ENCODE measurements at regions not wholly inside any gene's neighbourhood (a gene's known extent, or its start where the extent isn't known, plus 50 kb on each side); places are given as distances from the start of the nearest gene placed in this dataset.

- no peak overlapping the region for H3K4ac ChIP-seq (ENCODE audit: low read length)
- no peak overlapping the region for H3K9ac ChIP-seq (ENCODE audit: low read depth, low read length, poor library complexity)
- H3K23ac ChIP-seq (ENCODE audit: low read depth, low read length, poor library complexity) = no peak overlapping the region
- no peaks in the 10 kb centered on the region for H3K9me3 ChIP-seq (replicated peaks in 1 of 2; ENCODE audit: control insufficient read depth in 2 of 2, insufficient read depth in 1 of 2, low read depth in 1 of 2, low read length in 2 of 2)
- no peak overlapping the region for H4K91ac ChIP-seq (ENCODE audit: low read depth, low read length, poor library complexity)
- H3K18ac ChIP-seq (ENCODE audit: low read length) = no peak overlapping the region
- H4K8ac ChIP-seq (ENCODE audit: low read depth, low read length) = no peak overlapping the region
- H2BK12ac ChIP-seq (ENCODE audit: low read length) = no peak overlapping the region
- H3K79me1 ChIP-seq (ENCODE audit: low read depth, low read length) = no peaks in the 10 kb centered on the region
- no peaks in the 10 kb centered on the region for H3K27me3 ChIP-seq (ENCODE audit: control insufficient read depth in 3 of 3, insufficient read depth in 3 of 3, low read depth in 1 of 3, low read length in 3 of 3)
- no peak overlapping the region for H3K14ac ChIP-seq (ENCODE audit: low read length)
- H3K4me2 ChIP-seq (ENCODE audit: insufficient read depth, low read length, poor library complexity, severe bottlenecking) = no peak overlapping the region
- H2AFZ ChIP-seq (ENCODE audit: low read length) = no peak overlapping the region
- H3K4me1 ChIP-seq (ENCODE audit: control insufficient read depth in 2 of 2, insufficient read depth in 1 of 2, low read depth in 1 of 2, low read length in 2 of 2) = no peaks in the 10 kb centered on the region
- no peak for DNase-seq (ENCODE audit: low spot score)
- H2AK5ac ChIP-seq (ENCODE audit: low read depth, low read length) = no peak overlapping the region
- H3K27ac ChIP-seq (replicated peaks; ENCODE audit: low read length) = no peak overlapping the region
- H3K36me3 ChIP-seq (replicated peaks in 1 of 2; ENCODE audit: control insufficient read depth in 2 of 2, insufficient read depth in 2 of 2, low read length in 2 of 2) = no peaks in the 10 kb centered on the region
- H2BK120ac ChIP-seq (ENCODE audit: low read depth, low read length) = no peak overlapping the region
- H3K4me3 ChIP-seq (ENCODE audit: low read length in 2 of 2) = no peak overlapping the region
- H2BK15ac ChIP-seq (ENCODE audit: low read length) = no peak overlapping the region
- H2BK5ac ChIP-seq (ENCODE audit: low read length) = no peak overlapping the region
Observed at GRCh38 chr1:82179131-82179530, 378.4 kb downstream of the ADGRL2 start.

- Histone ChIP-seq H4K91ac (ENCODE audit: low read depth, low read length, poor library complexity) (no peak overlapping the region), H3K27me3 (ENCODE audit: control insufficient read depth in 3 of 3, insufficient read depth in 3 of 3, low read depth in 1 of 3, low read length in 3 of 3) (no peaks in the 10 kb centered on the region), H3K23ac (ENCODE audit: low read depth, low read length, poor library complexity) (no peak overlapping the region), H3K4me3 (ENCODE audit: low read length in 2 of 2) (no peak overlapping the region), H3K79me1 (ENCODE audit: low read depth, low read length) (no peaks in the 10 kb centered on the region), H2BK5ac (ENCODE audit: low read length) (no peak overlapping the region), H3K14ac (ENCODE audit: low read length) (no peak overlapping the region), H2BK12ac (ENCODE audit: low read length) (no peak overlapping the region), H4K8ac (ENCODE audit: low read depth, low read length) (no peak overlapping the region), H3K4ac (ENCODE audit: low read length) (no peak overlapping the region), H2AK5ac (ENCODE audit: low read depth, low read length) (no peak overlapping the region), H3K9me3 (replicated peaks in 1 of 2; ENCODE audit: control insufficient read depth in 2 of 2, insufficient read depth in 1 of 2, low read depth in 1 of 2, low read length in 2 of 2) (no peaks in the 10 kb centered on the region), H3K9ac (ENCODE audit: low read depth, low read length, poor library complexity) (no peak overlapping the region), H3K36me3 (replicated peaks in 1 of 2; ENCODE audit: control insufficient read depth in 2 of 2, insufficient read depth in 2 of 2, low read length in 2 of 2) (no peaks in the 10 kb centered on the region), H3K18ac (ENCODE audit: low read length) (no peak overlapping the region), H3K4me2 (ENCODE audit: insufficient read depth, low read length, poor library complexity, severe bottlenecking) (no peak overlapping the region), H2AFZ (ENCODE audit: low read length) (no peak overlapping the region), H2BK120ac (ENCODE audit: low read depth, low read length) (no peak overlapping the region), H3K4me1 (ENCODE audit: control insufficient read depth in 2 of 2, insufficient read depth in 1 of 2, low read depth in 1 of 2, low read length in 2 of 2) (no peaks in the 10 kb centered on the region), H2BK15ac (ENCODE audit: low read length) (no peak overlapping the region), H3K27ac (replicated peaks; ENCODE audit: low read length) (no peak overlapping the region)
- DNase-seq (ENCODE audit: low spot score) = no peak
- no CpG with 5 or more reads among the region's 1 CpG for WGBS, 2 donors (ENCODE audit: extremely low coverage in 2 of 2, insufficient read length in 2 of 2, insufficient replicate concordance in 1 of 2)
Observed at GRCh38 chr1:82177192-82177591, 376.5 kb downstream of the ADGRL2 start.

GRCh38 chr1:82171955-82172354 is 371.2 kb downstream of the ADGRL2 start:
- Histone ChIP-seq H3K4ac (ENCODE audit: low read length) (no peak overlapping the region), H2BK12ac (ENCODE audit: low read length) (no peak overlapping the region), H3K14ac (ENCODE audit: low read length) (no peak overlapping the region), H3K9ac (ENCODE audit: low read depth, low read length, poor library complexity) (no peak overlapping the region), H3K79me1 (ENCODE audit: low read depth, low read length) (no peaks in the 10 kb centered on the region), H2BK15ac (ENCODE audit: low read length) (no peak overlapping the region), H3K4me1 (ENCODE audit: control insufficient read depth in 2 of 2, insufficient read depth in 1 of 2, low read depth in 1 of 2, low read length in 2 of 2) (no peaks in the 10 kb centered on the region), H3K27me3 (ENCODE audit: control insufficient read depth in 3 of 3, insufficient read depth in 3 of 3, low read depth in 1 of 3, low read length in 3 of 3) (no peaks in the 10 kb centered on the region), H4K8ac (ENCODE audit: low read depth, low read length) (no peak overlapping the region), H2AK5ac (ENCODE audit: low read depth, low read length) (no peak overlapping the region), H3K36me3 (replicated peaks in 1 of 2; ENCODE audit: control insufficient read depth in 2 of 2, insufficient read depth in 2 of 2, low read length in 2 of 2) (no peaks in the 10 kb centered on the region), H3K27ac (replicated peaks; ENCODE audit: low read length) (no peak overlapping the region), H3K4me3 (ENCODE audit: low read length in 2 of 2) (no peak overlapping the region), H4K91ac (ENCODE audit: low read depth, low read length, poor library complexity) (no peak overlapping the region), H2AFZ (ENCODE audit: low read length) (no peak overlapping the region), H3K23ac (ENCODE audit: low read depth, low read length, poor library complexity) (no peak overlapping the region), H3K4me2 (ENCODE audit: insufficient read depth, low read length, poor library complexity, severe bottlenecking) (no peak overlapping the region), H3K9me3 (replicated peaks in 1 of 2; ENCODE audit: control insufficient read depth in 2 of 2, insufficient read depth in 1 of 2, low read depth in 1 of 2, low read length in 2 of 2) (no peaks in the 10 kb centered on the region), H3K18ac (ENCODE audit: low read length) (no peak overlapping the region), H2BK5ac (ENCODE audit: low read length) (no peak overlapping the region), H2BK120ac (ENCODE audit: low read depth, low read length) (no peak overlapping the region)
- no peak for DNase-seq (ENCODE audit: low spot score)
- no CpG with 5 or more reads among the region's 2 CpGs for WGBS, 2 donors (ENCODE audit: extremely low coverage in 2 of 2, insufficient read length in 2 of 2, insufficient replicate concordance in 1 of 2)

GRCh38 chr1:82168482-82168881 is 367.7 kb downstream of the ADGRL2 start:
- no peak for DNase-seq (ENCODE audit: low spot score)
- no peaks in the 10 kb centered on the region for H3K79me1 ChIP-seq (ENCODE audit: low read depth, low read length)
- WGBS, 2 donors (ENCODE audit: extremely low coverage in 2 of 2, insufficient read length in 2 of 2, insufficient replicate concordance in 1 of 2) = no CpG with 5 or more reads among the region's 3 CpGs

More at GRCh38 chr1:82168482-82168881, 367.7 kb downstream of the ADGRL2 start:
- no peaks in the 10 kb centered on the region for H3K36me3 ChIP-seq (replicated peaks in 1 of 2; ENCODE audit: control insufficient read depth in 2 of 2, insufficient read depth in 2 of 2, low read length in 2 of 2)
- H4K8ac ChIP-seq (ENCODE audit: low read depth, low read length) = no peak overlapping the region
- H2BK120ac ChIP-seq (ENCODE audit: low read depth, low read length) = no peak overlapping the region
- no peak overlapping the region for H3K4me3 ChIP-seq (ENCODE audit: low read length in 2 of 2)
- no peaks in the 10 kb centered on the region for H3K27me3 ChIP-seq (ENCODE audit: control insufficient read depth in 3 of 3, insufficient read depth in 3 of 3, low read depth in 1 of 3, low read length in 3 of 3)
- H3K27ac ChIP-seq (replicated peaks; ENCODE audit: low read length) = no peak overlapping the region
- H3K4me1 ChIP-seq (ENCODE audit: control insufficient read depth in 2 of 2, insufficient read depth in 1 of 2, low read depth in 1 of 2, low read length in 2 of 2) = no peaks in the 10 kb centered on the region
- H3K9ac ChIP-seq (ENCODE audit: low read depth, low read length, poor library complexity) = no peak overlapping the region
- H4K91ac ChIP-seq (ENCODE audit: low read depth, low read length, poor library complexity) = no peak overlapping the region
- no peak overlapping the region for H2BK15ac ChIP-seq (ENCODE audit: low read length)
- H2AK5ac ChIP-seq (ENCODE audit: low read depth, low read length) = no peak overlapping the region
- no peak overlapping the region for H2BK12ac ChIP-seq (ENCODE audit: low read length)
- no peak overlapping the region for H2BK5ac ChIP-seq (ENCODE audit: low read length)
- H3K4me2 ChIP-seq (ENCODE audit: insufficient read depth, low read length, poor library complexity, severe bottlenecking) = no peak overlapping the region
- H3K9me3 ChIP-seq (replicated peaks in 1 of 2; ENCODE audit: control insufficient read depth in 2 of 2, insufficient read depth in 1 of 2, low read depth in 1 of 2, low read length in 2 of 2) = no peaks in the 10 kb centered on the region
- no peak overlapping the region for H3K4ac ChIP-seq (ENCODE audit: low read length)
- no peak overlapping the region for H3K18ac ChIP-seq (ENCODE audit: low read length)
- H2AFZ ChIP-seq (ENCODE audit: low read length) = no peak overlapping the region
- H3K23ac ChIP-seq (ENCODE audit: low read depth, low read length, poor library complexity) = no peak overlapping the region
- H3K14ac ChIP-seq (ENCODE audit: low read length) = no peak overlapping the region
